GM06990 (cell line): ENCODE measurements at regions not wholly inside any gene's neighbourhood (a gene's known extent, or its start where the extent isn't known, plus 50 kb on each side); places are given as distances from the start of the nearest gene placed in this dataset.

ENCODE experiments used
- DNase-seq: peaks from one replicate; pipeline ENCODE4 v3.0.0-alpha.2; 2011; ENCODE audit not compliant: insufficient read length; ENCODE audit errors: extremely low read depth
- H3K27me3 ChIP-seq: replicated peaks from 2 replicates; pipeline ENCODE4 v1.6.0; 2011; ENCODE audit warnings: low read length; ENCODE audit not compliant: control insufficient read depth, insufficient read depth
- H3K36me3 ChIP-seq: 2 replicates; pipeline ENCODE4 v1.5.1; 2011; ENCODE audit warnings: low read length; ENCODE audit not compliant: control insufficient read depth, insufficient read depth
- H3K4me3 ChIP-seq: replicated peaks from 2 replicates; pipeline ENCODE4 v1.5.1; 2011; ENCODE audit warnings: low read depth, mild to moderate bottlenecking, control low read depth, low read length
- TF ChIP-seq, protein P1 (sequence below): IDR thresholded peaks from 2 replicates; pipeline ENCODE4 v1.5.1; 2011; ENCODE audit warnings: low read length, control low read depth, mild to moderate bottlenecking, inconsistent platforms; ENCODE audit not compliant: insufficient read depth, poor library complexity, severe bottlenecking

DNA sequence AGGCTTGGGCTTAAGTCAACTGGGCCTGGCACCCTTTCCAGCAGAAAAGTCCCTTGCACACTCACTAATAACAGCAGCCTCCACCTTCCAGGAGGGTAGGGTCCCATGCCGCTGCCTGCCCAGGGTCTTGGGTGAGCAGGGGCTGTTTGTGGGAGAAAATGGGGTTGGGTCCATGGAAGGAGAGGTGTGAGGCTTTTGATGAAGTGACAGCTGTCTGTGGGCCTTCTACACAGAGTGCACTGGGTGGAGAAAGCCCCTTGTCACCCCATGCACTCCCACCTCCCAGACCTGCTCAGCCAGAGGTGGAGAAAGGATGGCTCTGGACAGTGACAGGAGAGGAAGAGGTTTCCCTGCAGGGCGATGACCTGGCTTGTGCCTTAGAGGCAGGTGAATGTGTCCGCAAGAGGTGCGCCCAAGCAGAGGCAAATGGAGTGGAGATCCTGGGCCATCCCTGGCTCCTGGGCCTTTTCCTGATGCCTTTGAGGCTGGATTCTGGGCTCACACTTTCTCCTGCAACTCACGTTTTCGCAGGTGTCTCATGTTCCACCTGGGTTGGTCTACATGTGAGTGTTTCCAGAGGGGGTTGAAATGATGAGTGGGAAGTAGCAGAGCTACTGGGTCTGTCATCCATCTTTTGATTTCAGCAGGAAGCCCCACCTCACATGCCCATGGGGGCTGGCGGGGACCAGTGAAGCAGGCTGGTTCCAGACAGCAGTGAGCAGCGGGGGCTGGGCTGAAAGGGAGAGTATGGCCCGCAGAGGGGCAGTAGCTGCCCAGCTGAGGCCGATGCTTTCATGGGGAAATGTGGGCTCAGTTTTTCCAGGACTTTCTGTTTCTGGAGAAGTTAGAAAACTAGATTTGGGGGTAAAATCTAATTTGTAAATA is 85.2 kb upstream of the PRR23E start:
- no peaks in the 10 kb centered on the region for H3K36me3 ChIP-seq
- no peak for DNase-seq
- H3K4me3 ChIP-seq = no peak overlapping the region
- TF ChIP-seq, protein P1, sequence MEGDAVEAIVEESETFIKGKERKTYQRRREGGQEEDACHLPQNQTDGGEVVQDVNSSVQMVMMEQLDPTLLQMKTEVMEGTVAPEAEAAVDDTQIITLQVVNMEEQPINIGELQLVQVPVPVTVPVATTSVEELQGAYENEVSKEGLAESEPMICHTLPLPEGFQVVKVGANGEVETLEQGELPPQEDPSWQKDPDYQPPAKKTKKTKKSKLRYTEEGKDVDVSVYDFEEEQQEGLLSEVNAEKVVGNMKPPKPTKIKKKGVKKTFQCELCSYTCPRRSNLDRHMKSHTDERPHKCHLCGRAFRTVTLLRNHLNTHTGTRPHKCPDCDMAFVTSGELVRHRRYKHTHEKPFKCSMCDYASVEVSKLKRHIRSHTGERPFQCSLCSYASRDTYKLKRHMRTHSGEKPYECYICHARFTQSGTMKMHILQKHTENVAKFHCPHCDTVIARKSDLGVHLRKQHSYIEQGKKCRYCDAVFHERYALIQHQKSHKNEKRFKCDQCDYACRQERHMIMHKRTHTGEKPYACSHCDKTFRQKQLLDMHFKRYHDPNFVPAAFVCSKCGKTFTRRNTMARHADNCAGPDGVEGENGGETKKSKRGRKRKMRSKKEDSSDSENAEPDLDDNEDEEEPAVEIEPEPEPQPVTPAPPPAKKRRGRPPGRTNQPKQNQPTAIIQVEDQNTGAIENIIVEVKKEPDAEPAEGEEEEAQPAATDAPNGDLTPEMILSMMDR = no peak
- 0 out of 2 replicates have a peak, but pooled peaks cover 2% of the 10 kb centered on the region for H3K27me3 ChIP-seq

DNA sequence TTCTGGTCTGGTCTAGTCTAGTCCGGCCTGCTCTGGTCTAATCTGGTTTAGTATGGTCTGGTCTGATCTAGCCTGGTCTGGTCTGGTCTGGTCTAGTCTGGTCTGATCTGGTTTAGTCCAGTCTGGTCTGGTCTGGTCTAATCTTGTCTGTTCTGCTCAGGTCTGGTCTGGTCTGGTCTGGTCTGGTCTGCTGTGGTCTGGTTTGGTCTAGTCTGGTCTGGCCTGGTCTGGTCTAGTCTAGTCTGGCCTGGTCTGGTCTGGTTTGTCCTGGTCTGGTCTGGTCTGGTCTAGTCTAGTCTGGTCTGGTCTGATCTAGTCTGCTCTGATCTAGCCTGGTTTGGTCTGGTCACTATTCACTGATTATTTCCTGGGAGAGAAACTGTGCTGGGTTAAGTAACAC is 84.1 kb upstream of the PRR23E start:
- Histone ChIP-seq H3K36me3 (no peaks in the 10 kb centered on the region), H3K4me3 (no peak overlapping the region), H3K27me3 (0 out of 2 replicates have a peak, but pooled peaks cover 2% of the 10 kb centered on the region)
- no peak for DNase-seq
- TF ChIP-seq, protein P1 = no peak

DNA sequence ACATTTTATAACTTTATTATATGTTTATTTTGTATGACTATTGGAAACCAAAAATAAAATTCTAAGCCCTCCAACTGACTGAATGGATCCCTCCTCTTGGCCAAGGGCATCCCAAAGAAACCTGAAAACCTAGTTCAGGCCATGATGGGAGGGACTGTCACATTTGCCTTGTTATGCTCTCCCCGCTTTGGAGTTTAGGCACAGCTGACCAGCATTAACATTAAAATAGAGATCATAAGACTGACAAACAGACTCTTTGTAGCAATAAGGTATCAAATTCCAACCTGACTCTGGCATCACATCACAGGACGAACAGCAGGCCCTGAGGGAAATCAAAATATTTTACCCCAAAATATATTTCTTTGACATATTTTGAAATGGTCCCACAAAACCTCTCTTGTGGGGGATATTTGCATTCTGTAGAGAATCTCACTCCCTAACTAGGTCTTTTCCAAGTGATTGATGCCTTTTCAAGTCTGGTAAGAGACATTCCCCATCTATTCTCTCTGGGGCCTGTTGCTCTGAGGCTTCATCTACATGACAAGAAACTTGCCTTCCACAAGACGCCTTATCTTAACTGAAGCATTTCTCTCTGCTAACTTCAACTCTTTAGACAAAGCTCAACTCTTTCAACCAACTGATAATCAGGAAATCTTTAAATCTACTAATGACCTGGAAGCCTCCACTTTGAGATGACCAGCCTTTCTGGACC is 81.8 kb upstream of the PRR23E start:
- no peak for DNase-seq
- TF ChIP-seq, protein P1 = no peak
- no peak overlapping the region for H3K4me3 ChIP-seq
- H3K36me3 ChIP-seq = no peaks in the 10 kb centered on the region
- 0 out of 2 replicates have a peak, but pooled peaks cover 2% of the 10 kb centered on the region for H3K27me3 ChIP-seq

DNA sequence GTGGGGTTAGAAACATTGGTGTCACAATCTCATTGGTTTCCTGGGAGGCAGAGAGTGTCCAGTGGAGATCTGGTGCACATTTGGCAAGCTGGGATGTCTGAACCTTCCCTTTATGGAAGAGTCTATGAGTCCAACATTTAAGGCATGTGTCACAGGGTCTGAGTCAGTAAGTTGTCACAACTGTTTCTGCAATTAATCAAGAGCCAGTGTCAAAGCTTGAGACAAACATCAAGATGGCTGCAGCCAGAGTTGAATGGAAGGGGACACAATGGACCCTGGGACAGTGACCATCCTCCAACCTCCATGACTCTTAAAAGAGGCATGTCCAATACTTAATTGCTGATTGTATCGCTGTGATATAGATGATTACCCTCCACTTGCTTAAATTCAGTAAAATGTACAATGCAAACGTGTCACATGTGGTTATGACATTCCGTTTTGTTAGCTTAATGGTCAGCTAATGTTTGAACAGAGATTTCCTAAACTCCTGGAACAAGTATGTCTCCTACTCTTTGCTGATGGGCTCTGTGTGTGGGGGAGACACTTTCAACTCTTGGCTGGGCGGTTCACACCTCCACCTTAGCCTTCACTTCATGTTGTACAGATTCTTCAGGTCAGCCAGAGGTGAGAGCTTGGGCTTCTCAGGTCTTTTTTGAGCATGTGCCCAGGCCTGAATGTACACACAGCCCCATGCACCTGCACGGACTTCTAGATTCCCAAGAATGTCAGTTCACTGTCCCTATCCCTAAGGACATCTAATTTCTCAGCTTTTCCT is 79.9 kb upstream of the PRR23E start:
- no peak for DNase-seq
- Histone ChIP-seq H3K4me3 (no peak overlapping the region), H3K27me3 (no peaks in the 10 kb centered on the region), H3K36me3 (no peaks in the 10 kb centered on the region)
- TF ChIP-seq, protein P1 = no peak

DNA sequence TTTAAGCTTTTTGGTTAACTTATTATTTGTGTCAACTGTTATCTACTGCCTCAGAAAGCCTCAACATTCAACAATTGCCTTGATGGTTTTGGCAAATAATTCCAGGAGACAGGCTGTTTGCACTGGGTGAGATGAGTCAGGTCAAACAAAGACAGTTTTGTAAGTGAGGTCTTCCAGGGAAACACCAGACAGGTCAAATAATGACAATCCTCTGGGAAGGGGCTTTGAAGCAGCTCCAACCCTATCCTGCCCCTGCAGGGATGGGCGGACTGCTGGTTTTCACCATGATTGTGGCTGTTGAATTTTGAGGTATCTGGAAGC is 79.4 kb upstream of the PRR23E start:
- TF ChIP-seq, protein P1 = no peak
- no peaks in the 10 kb centered on the region for H3K36me3 ChIP-seq
- no peaks in the 10 kb centered on the region for H3K27me3 ChIP-seq
- DNase-seq = no peak
- no peak overlapping the region for H3K4me3 ChIP-seq
